ENCODE measurements at regions not wholly inside any gene's neighbourhood (a gene's known extent, or its start where the extent isn't known, plus 50 kb on each side); places are given as distances from the start of the nearest gene placed in this dataset.
"Not testable (repeated sequence)": the region's sequence is repeated elsewhere in the genome, so short reads cannot be mapped to it uniquely, and the experiment has no call there.

DNA sequence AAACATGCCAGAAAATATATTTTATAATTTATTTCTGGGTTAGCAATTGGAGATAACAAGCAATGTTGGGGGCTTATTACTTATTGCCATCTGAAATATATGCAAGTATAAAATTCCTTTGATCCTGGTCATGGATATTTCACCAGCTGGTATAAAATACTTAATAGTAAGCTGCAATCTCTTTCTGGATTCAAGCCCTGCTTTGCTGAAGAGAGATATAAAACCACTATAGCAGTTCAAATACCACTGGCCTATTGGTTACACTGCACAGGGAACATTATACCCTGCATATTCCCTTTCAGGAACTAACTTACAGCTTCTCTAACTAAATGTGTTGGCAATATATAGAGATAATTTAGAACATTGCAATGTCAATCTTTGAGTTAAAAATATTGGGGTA lies 546.2 kb upstream of the ATP2B1 start:
- DNase-seq (ENCODE audit: low read depth): no peak

DNA sequence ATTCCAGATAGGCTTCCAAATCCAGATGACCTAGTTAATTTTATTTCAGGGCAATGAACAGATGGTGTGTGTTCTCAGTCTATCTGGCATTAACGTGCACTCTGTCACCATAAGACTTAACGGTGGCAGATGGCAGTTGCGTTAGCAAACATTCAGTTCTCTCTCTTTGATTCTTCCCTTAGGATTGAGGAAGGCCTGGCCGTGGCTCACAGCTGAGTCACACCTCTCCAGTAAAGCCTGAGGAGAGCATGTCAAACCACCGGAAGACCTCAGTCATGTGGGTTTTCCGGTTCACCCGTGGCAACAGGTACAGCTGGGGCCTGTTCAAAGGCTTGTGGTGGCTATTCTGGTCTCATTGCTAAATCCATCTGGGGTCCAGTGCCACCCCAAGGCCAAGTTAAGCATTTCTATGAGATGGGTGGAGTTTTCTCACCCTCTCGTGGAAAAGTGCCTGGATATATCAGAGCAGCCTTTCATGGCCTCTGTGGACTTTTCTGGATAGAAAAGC lies 545.1 kb upstream of the ATP2B1 start:
- no peak for DNase-seq (ENCODE audit: low read depth)

DNA sequence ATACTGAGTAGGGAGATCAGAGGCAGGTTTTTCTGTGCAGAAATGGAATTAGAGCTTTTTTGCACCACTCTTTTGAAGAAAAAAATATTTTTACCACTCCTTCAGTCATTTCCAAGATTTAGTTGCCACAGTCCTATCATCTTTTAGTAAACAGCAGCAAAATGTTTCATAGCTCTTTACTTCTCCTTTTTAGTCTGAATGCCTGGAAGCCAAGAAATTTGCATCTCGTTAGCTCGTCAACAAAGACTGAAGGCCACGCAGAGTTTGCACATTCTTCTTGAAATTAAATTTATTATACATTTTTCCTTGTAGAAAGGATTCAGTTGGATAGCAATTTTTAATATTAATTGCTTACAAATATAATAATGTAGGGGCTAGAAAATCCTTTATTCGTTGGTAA lies 544.5 kb upstream of the ATP2B1 start:
- no peak for DNase-seq (ENCODE audit: low read depth)

DNA sequence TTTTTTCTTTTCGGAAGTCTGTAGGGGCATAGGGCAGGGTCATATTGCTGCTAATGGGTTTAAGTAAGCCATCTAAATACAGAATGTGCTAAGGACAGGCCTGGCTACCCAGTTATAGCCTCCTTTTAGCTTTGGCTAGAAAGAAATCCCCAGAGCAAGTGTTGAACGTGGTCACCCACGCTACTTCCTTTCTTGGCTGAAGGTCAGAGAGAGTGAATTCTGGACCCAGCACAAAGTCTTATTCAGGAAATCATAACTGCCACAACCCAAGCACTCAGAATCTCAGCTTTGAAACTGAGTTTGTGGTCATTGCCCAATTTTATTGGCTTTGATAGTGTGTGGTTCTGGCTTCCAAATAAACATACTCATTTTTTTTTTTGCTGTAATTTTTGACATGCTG lies 542.1 kb upstream of the ATP2B1 start:
- no peak for DNase-seq (ENCODE audit: low read depth)

DNA sequence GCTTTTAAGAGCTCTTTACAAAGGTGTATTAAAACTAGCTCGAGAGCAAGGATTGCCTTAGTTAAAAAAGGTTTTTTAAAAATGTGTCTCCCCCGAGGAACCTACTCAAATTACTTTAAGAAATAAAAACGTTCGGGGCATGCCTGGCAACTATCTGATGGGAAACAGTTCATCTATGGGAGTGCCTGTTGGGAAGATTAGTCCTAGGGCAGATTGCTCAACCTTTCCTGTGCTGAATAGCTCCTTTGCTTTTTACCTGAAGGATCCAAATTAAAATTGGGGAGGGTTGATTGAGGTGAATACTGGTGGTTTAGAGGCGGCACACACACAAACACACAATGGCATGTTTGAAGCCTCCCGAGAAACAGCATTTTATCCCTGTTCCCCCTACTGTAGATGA lies 541.4 kb upstream of the ATP2B1 start:
- DNase-seq (ENCODE audit: low read depth): no peak

DNA sequence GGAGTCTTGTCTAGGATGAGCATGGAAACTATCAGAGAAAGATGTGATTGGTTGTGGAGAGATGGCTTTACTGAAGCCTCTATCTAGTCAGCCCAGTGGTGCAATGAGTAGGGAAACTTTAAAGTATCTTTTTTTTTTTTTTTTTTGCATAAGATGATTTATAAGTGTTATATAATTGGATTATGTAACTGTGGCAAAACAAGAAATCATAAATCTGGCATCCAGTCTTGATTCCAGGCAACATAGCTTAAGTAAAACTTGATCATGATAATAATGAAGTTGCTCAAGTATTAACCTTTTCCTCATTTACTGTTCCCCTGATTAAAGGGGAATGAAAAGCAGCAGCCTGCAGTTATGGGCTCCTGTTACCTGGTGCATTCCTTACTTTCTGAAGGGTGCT lies 538.0 kb upstream of the ATP2B1 start:
- DNase-seq (ENCODE audit: low read depth): no peak

DNA sequence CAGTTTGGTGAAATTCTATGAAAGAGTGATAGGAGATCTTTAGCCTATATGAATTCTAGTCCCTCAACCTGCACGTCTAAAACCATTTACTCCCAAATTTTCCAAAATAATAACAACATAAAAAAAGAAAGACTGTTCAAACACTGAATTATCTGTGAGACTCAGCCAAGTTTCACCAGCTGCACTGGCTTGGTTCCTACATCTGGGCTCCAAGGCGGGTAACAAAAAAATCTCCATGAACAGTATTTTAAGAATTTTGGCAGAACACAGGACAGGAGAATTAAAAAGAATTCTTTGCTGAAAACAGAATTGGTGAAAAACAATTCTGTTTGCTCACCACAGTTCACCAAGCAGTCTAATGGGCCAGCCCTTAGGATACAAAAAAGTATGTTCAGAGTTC lies 536.8 kb upstream of the ATP2B1 start:
- DNase-seq (ENCODE audit: low read depth): no peak

DNA sequence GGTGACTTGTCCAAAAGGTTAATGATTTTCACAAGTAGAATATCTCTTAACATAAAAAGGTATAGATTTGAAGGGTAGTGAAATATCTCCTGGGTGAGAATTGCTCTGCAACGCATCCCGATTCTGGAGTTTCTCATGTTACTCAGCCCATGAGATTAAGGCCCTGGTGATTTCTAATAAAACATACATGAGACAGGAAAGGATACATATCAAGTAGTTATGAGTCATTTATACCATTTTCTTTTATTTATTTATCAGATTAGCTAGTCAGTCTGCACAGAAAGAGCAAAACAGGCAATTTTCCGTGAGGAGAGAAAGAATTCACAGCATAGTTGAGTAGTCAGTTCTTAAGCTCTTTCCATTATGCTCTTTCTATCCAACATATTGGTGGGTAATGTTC lies 535.6 kb upstream of the ATP2B1 start:
- no peak for DNase-seq (ENCODE audit: low read depth)

DNA sequence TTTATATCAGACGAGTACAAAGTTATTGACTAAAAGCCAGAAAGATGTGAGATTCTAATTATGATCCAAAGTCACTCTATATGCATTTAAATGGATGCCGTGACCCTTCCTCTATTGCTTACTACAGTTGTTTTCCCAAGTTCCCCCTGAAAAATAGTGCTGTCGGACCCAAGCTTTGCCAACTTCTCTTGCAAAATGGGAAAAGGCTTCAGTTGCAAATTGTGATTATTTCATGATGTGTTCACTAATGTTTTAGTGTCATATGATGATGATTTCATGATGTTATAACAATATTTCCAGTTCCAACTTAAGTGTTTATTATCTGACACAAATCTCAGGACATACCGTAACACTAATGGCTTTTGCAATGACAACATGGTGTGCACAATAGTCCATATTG lies 534.6 kb upstream of the ATP2B1 start:
- no peak for DNase-seq (ENCODE audit: low read depth)

DNA sequence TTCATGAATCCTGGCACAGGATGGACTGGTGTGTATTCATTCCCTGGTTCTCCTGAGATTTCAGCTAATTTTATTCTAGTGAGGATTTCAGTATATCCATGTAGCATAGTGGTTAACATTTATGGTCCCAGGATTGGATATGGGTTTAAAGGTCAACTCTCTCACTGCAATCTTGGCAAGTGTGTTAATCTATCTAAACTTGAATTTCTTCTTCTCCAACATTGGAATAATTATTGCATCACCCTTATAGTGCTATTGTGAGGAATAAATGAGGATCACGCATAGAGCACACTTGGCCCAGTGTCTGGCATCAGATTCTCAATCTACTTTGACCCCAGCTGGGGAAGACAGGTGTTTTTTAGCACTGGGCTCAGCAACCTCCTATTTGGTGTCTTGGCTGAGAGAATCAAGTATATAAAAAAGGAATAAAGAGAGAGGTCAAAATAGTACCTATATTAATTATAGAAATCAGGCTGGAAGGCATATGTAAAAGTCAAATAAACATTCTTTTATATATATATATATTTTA lies 531.2 kb upstream of the ATP2B1 start:
- DNase-seq (ENCODE audit: low read depth): no peak

DNA sequence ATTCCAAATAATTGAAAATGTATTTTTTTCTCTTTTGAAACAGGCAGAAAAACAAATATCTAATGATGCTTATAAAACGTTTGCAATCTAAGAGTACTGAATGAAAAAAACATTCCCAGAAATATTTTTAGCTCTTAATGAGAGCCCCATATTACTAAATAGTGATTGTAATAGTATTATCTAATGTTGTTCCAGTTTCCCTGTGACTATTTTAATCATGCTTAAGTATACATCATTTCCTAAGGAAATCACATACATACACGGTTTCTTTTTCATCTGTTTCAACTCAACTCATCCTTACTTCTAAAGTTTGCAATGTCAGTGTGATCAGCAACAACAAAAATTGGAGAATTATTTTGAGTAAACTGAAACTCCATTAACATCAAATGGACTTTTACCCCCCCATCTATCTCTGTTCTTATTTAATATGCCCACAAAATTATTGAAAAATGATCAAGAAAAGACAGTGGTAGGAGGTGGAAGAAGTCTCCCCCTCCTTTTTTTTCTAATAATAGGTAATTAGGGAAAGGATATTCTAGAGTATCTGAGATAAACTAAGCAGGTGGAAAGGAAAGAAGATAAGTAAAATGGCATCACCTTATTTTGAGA lies 530.1 kb upstream of the ATP2B1 start:
- DNase-seq (ENCODE audit: low read depth): no peak

DNA sequence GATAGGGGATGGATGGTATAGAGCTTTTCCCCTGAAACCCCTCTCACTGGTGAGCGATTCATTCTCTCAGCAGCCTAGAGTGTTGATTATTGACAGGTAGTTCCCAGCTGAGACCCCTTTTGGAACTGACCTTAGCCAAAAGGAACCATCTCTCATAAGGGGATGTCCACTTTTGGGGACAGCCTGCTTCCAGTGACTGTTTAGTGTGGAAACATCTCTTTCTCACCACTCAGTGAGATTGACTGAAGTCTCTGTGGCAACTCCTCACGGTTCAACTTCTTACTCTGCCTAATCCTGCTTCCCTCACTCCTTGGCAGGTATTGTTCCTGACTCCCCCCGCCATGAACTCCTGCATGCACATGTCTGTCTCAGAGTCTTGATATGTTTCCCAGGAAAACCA lies 529.2 kb upstream of the ATP2B1 start:
- no peak for DNase-seq (ENCODE audit: low read depth)

DNA sequence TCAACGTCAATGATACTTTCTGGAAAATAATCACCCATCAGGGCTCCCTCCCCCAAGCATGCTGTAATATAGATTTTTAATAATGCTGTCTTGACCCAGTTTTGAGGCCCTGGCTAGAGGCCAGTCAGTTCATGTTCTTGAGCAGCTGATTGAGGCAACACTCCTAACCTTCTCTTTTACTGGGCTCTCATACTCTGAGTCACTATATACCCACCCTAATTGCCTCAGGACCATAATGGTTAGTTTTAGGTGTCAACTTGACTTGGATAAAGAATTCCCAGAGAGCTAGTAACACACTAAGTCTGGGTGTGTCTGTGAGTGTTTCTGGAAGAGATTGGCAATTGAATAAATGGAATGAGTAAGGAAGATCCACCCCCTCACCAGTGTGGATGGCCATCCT lies 527.0 kb upstream of the ATP2B1 start:
- no peak for DNase-seq (ENCODE audit: low read depth)

DNA sequence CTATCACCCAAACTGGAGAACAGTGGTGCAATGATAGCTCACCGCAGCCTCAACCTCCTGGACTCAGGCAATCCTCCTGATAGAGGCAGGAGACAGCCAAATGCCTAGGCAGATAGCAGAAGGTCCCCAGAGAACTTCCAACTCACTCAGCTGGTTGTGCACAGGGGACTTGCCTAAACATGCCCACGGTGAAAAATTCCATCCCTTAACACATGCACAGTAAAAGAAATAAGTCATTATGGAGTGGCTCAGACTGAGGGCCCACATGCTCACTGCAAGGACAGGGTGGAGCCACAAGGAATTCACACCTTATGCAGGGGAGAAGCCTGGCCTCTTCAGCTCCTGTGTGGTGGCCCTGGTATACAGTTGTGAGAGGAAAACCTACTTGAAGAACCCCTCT lies 525.8 kb upstream of the ATP2B1 start:
- no peak for DNase-seq (ENCODE audit: low read depth)

DNA sequence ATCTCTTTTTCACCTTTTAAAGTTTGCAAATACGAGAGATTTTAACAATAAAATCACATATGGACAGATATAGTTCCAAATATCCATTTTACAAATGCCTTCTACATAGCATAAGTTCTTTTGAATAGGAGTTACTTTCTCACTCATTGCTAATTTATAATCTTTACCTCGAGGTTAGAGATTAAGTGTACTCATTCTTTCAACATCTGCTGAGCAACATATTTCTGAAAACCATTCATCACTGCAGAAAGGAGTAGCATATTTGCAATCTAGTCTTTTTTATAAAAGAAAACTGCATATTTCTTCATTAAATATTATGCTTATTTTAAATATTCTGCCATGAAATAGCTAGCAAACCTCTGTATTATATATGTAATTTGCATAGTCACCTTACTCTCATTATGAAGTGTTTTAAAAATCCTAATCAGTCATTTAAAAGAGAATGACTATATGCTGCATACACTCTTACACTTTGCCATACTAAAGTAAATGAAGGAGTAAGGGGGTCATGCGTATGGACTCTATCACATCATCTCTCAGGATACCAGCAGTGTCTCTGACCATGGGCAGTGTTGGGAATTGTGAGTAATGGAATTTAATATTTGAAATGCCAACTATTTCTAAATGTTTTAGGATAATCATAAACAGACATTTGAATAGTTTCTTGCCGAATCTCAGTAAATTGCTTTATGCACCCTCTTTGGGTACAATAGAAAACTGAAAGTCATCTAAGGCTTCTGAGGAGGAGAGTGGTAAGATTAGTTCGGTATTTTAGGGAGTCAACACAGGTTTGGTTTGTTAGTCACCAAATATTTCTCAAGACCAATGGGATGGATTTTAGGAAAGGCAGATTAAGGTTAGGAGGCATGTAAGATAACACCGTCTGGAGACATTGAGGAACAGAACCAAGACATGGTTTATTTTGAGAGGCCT lies 524.8 kb upstream of the ATP2B1 start:
- DNase-seq (ENCODE audit: low read depth): no peak

DNA sequence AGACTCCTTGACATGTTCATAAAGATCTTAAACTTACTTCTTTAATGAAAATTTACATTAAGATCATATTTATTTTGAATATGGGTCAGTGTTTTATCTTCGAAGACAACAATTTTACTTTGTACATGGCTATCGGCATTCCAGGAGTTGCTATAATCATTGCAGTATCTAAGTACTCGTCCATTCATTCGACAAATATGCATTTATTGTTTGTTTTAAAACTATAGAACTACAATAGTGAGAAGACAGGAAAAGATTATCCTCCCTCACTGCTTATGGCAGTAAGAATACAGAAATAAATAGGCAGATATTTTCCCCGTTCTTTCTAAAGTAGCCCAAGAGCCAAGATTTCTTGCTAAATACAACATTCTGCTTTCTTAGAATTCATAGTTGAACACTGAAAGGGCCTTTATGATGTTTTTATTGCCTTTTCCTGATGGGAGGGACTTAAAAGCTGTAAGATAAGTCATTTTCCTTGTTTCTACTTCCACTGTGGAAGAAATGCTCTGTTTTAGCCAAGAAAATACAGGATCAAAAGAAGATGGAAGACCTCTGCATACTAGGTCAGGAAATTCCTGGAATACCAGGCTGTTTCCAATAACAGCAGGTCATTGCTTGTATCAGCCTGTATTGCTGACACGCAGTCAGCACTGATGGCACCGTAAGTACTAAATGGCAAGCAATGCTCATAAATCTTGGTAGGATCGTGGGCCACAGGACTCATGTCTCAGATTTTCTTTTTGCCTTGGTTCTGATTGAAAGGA lies 521.0 kb upstream of the ATP2B1 start:
- DNase-seq (ENCODE audit: low read depth): no peak

DNA sequence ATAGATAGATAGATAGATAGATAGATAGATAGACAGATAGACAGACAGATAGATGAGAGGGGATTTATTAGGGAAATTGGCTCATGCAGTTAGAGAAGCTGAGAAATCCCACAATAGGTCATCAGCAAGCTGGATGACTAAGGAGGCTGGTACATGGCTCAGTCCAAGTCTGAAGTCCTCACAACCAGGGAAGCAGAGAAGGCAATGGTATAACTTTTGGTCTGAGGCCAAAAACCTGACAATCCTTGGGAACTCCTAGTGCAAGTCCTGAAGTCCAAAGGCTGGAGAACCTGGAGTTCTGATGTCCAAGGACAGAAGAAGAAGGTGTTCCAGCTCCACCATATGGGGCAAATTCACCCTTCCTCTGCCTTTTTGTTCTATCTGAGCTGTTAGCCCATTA lies 517.6 kb upstream of the ATP2B1 start:
- no peak for DNase-seq (ENCODE audit: low read depth)

DNA sequence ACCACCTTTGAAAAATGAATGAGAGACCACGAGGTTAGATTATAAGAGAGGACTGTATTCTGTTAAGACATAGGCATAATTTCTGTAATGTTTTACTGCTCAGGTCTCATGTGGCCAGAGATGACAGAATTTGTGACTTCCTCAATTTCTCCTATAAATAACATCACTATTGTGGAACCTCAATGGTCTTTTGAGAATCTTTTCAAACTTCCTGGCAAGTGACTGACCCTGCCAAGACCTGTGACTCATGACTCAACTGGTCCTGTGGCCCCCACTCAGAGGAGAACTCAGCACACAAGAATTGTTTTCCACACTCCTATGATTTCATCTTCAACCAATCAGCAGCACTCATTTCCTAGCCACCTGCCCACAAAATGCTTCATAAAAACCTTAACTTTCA lies 508.2 kb upstream of the ATP2B1 start:
- DNase-seq (ENCODE audit: low read depth): no peak

DNA sequence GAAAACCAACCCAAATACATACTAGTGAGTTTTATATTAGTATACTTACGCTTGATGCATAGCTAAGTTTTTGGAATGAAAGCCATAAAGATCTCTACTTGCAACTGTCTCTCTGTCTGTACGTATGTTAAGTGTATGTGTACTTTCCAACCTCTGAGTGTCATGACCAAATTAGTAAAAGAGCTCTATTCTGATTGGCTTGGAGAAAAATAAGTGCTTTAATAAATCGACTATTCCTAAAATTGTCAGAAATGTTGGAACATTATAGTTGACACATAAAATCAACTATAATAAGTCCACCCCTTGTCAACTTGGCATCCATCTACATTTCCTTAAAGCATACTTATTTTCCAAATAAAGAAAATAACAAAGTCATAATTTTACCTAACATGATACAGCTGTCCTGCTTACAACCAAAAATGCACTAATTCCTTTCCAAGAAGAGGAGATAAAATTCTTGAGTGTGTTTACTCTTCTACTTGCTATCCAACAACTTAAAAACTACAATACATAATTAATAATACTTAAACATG lies 507.4 kb upstream of the ATP2B1 start:
- DNase-seq (ENCODE audit: low read depth): no peak

DNA sequence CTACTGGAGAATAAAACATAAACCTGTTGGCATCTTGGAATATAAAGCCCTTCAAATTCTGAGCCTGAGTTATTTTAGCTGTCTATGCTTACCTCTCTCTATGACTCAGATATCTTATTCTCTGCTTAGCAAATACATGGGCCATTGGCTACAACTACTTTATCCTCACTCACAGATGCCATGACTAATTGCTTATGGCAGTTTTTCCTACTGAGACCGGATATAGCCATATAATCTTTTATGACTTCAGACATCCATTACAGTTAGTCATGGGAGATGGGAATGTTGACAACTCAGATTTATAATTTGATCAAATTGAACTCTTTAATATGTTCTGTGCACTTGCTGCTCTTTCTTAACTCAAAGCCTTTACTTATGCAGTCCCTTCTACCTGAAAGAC lies 502.4 kb upstream of the ATP2B1 start:
- DNase-seq (ENCODE audit: low read depth): no peak

DNA sequence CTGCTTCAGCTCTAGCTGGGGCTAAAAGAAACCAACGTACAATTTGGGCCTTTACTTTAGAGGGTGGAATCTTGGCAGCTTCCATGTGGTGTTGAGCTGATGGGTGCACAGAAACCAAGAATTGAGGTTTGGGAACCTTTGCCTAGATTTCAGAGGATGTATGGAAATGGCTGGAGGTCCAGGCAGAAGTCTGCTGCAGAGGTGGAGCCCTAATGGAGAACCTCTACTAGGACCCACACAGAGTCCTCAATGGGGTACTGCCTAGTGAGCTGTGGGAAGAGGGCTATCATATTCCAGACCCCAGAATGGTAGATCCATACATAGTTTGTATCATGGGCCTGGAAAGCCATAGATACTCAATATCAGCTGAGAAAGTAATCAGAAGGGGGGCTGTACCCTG lies 500.4 kb upstream of the ATP2B1 start:
- no peak for DNase-seq (ENCODE audit: low read depth)

DNA sequence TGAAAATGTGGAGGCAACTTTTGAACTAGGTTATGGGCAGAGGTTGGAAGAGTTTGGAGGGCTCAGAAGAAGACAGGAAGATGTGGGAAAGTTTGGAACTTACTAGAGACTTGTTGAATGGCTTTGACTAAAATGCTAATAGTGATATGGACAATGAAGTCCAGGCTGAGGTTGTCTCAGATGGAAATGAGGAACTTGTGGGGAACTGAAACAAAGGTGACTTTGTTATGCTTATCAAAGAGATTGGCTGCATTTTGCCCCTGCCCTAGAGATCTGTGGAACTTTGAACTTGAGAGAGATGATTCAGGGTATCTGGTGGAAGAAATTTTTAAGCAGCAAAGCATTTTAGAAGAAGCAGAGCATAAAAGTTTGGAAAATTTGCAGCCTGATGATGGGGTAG lies 499.7 kb upstream of the ATP2B1 start:
- DNase-seq (ENCODE audit: low read depth): not testable (repeated sequence)

Data from stimulated activated CD8-positive, alpha-beta memory T cell treated with anti-CD3 and anti-CD28 coated beads, Interleukin-15, amount 100 ng/mL, for 1 hour (primary cell).